ENCODE measurements at regions not wholly inside any gene's neighbourhood (a gene's known extent, or its start where the extent isn't known, plus 50 kb on each side); places are given as distances from the start of the nearest gene placed in this dataset.

DNA sequence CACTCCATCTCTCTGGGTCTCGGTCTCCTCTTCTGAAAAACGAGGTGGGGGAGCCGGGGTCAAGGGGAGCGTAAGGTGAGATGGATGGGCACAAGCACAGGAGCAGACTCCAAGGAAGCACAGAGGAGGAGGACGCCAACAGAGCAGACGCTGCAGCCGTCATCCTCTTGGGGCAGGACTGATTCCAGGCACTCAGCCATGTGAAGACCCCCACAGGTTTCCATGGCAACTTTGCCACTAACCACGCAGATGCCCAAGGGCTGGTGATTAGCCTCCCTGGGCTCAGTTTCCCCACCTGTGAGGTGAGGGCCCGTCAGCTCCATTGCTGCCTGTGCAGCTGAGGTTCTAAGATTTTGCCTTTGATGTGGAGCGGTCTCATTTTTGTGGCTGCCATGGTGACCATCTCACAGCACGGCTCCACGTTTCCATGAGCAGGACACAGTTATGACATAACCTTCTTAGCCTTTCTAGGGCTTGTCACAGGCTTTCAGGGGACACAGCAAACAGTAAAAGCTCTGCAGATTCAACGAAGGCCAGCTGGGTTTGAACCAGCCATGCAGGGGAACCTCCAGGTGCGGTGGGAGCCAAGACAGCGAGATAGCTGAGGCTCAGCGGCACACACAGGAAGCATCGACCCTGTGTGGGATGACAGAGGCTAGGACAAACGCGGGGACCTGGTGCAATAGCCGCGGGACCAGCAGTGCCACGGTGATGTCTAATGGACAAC, 170.3 kb downstream of the NUP210 start:
- TF ChIP-seq POLR2A (IDR thresholded peaks at IDR 0.05; ENCODE audit: low read depth, low read length) (no peak), POLR2AphosphoS5 (IDR thresholded peaks at IDR 0.05; ENCODE audit: low read depth, low read length) (no peak)
